B cell (primary cell): ENCODE measurements at regions not wholly inside any gene's neighbourhood (a gene's known extent, or its start where the extent isn't known, plus 50 kb on each side); places are given as distances from the start of the nearest gene placed in this dataset.
"Not testable (repeated sequence)": the region's sequence is repeated elsewhere in the genome, so short reads cannot be mapped to it uniquely, and the experiment has no call there.

Source experiments
- ATAC-seq: fragments of 200-7000 bp; cut with Tn5 transposase; one replicate; pipeline ENCODE4 v1.10.0; 2021; ENCODE audit warnings: low read depth, mild to moderate bottlenecking, moderate number of reproducible peaks, moderate library complexity
- CTCF ChIA-PET: fragments of 350-600 bp; sonication (Branson Sonifier 250); formaldehyde crosslinking; loops from one replicate; lab custom pipeline; 2021; ENCODE audit warnings: antibody characterized with exemption, inconsistent platforms; lab: Charles Lee
- POLR2A ChIA-PET: fragments of 350-600 bp; sonication (Branson Sonifier 250); formaldehyde crosslinking; loops from one replicate; lab custom pipeline; 2021; ENCODE audit warnings: antibody characterized with exemption; lab: Charles Lee
- DNase-seq: peaks from one replicate; pipeline ENCODE4 v3.0.0; 2013
- H2AFZ ChIP-seq: 2 replicates; pipeline ENCODE4 v1.6.1; 2012; ENCODE audit warnings: mild to moderate bottlenecking, low read depth, low read length; ENCODE audit not compliant: insufficient read depth, poor library complexity, severe bottlenecking
- H3K27ac ChIP-seq, 2 donors: 1 replicate in 1 of 2; 2 replicates in 1 of 2; pipeline ENCODE4 v1.5.1; 2012 to 2013; ENCODE audit warnings: low read length in 2 of 2, mild to moderate bottlenecking in 2 of 2, moderate library complexity in 1 of 2
- H3K27me3 ChIP-seq, 4 experiments: fragments of 200-600 bp in 1 of 4; sonication (generic) in 1 of 4; replicated peaks in 1 of 4; 1 replicate in 2 of 4; 2 replicates in 2 of 4; pipeline versions ENCODE4 v1.6.1 to v1.7.0; 2013 to 2016; ENCODE audit warnings: low read length in 3 of 4, mild to moderate bottlenecking in 2 of 4, mixed read lengths in 1 of 4, moderate library complexity in 1 of 4; ENCODE audit not compliant: insufficient read depth in 4 of 4, control insufficient read depth in 3 of 4; ENCODE audit errors: control extremely low read depth in 1 of 4
- H3K36me3 ChIP-seq, 2 experiments: replicated peaks in 1 of 2; 1 replicate in 1 of 2; 2 replicates in 1 of 2; pipeline versions ENCODE4 v1.6.1 to v1.7.1; 2013; ENCODE audit warnings: low read length in 1 of 2; ENCODE audit not compliant: insufficient read depth in 2 of 2, control insufficient read depth in 1 of 2; ENCODE audit errors: control extremely low read depth in 1 of 2, extremely low read depth in 1 of 2
- H3K4me1 ChIP-seq, 2 donors: fragments of 200-600 bp in 1 of 2; sonication (generic) in 1 of 2; 1 replicate in 1 of 2; 2 replicates in 1 of 2; pipeline versions ENCODE4 v1.5.1 to v1.6.1; 2013 to 2017; ENCODE audit warnings: low read length in 2 of 2; ENCODE audit not compliant: control insufficient read depth in 2 of 2, insufficient read depth in 2 of 2
- H3K4me2 ChIP-seq: replicated peaks from 2 replicates; pipeline ENCODE3; 2012; ENCODE audit warnings: mild to moderate bottlenecking, low read depth, low read length; ENCODE audit not compliant: poor library complexity, severe bottlenecking
- H3K4me3 ChIP-seq, 5 experiments: fragments of 200-600 bp in 1 of 5; sonication (generic) in 1 of 5; 1 replicate in 3 of 5; 2 replicates in 2 of 5; pipeline versions ENCODE4 v1.5.1 to v1.7.0; 2011 to 2016; ENCODE audit warnings: low read length in 4 of 5, mild to moderate bottlenecking in 4 of 5, low read depth in 2 of 5, control low read depth in 1 of 5, moderate library complexity in 1 of 5; ENCODE audit not compliant: insufficient read depth in 1 of 5; ENCODE audit errors: control extremely low read depth in 1 of 5, extremely low read depth in 1 of 5
- H3K79me2 ChIP-seq: fragments of 200-600 bp; sonication (generic); one replicate; pipeline ENCODE4 v1.6.0; 2016; ENCODE audit warnings: low read length; ENCODE audit not compliant: control insufficient read depth, insufficient read depth
- H3K9ac ChIP-seq: fragments of 200-600 bp; sonication (generic); 2 replicates; pipeline ENCODE4 v1.6.1; 2017; ENCODE audit warnings: mild to moderate bottlenecking, low read length, moderate library complexity
- H3K9me3 ChIP-seq, 3 donors: one replicate each; pipeline versions ENCODE4 v1.6.1 to v1.7.1; 2013; ENCODE audit warnings: low read length in 2 of 3; ENCODE audit not compliant: control insufficient read depth in 2 of 3, insufficient read depth in 1 of 3; ENCODE audit errors: control extremely low read depth in 1 of 3
- H4K20me1 ChIP-seq: 2 replicates; pipeline ENCODE4 v1.6.0; 2012; ENCODE audit warnings: mild to moderate bottlenecking, low read length; ENCODE audit not compliant: insufficient read depth, control insufficient read depth, poor library complexity, severe bottlenecking
- H3K27ac Mint-ChIP-seq: one replicate; pipeline ENCODE4 v1.8.0; 2021; ENCODE audit warnings: mixed read lengths
- H3K27me3 Mint-ChIP-seq: one replicate; pipeline ENCODE4 v1.8.0; 2021; ENCODE audit warnings: mixed read lengths
- H3K4me1 Mint-ChIP-seq: one replicate; pipeline ENCODE4 v1.8.0; 2021; ENCODE audit warnings: mixed read lengths
- H3K4me3 Mint-ChIP-seq: one replicate; pipeline ENCODE4 v1.8.0; 2021; ENCODE audit warnings: mixed read lengths
- H3K9me3 Mint-ChIP-seq: one replicate; pipeline ENCODE4 v1.8.0; 2022; ENCODE audit warnings: mixed read lengths; ENCODE audit not compliant: insufficient read depth
- EZH2 ChIP-seq: IDR thresholded peaks from 2 replicates; pipeline ENCODE4 v1.6.1; 2012; ENCODE audit warnings: borderline replicate concordance, low read depth, mild to moderate bottlenecking, moderate library complexity, low read length; ENCODE audit not compliant: insufficient read depth, poor library complexity, severe bottlenecking
- WGBS: methylation state at CpG from one replicate; pipeline ENCODE4 v1.1.5; 2013; ENCODE audit warnings: missing lambda C conversion rate; ENCODE audit not compliant: insufficient coverage; 5-methylcytosine and 5-hydroxymethylcytosine counted together
- intact Hi-C: fragments of 100-400 bp; cut with micrococcal nuclease; formaldehyde crosslinking; loops from one replicate; pipeline ENCODE4 v1.10.0; 2022
- TF ChIP-seq, protein P1 (sequence below): fragments of 200-600 bp; IDR thresholded peaks from one replicate; pipeline ENCODE4 v1.8.0; 2022; ENCODE audit warnings: antibody characterized with exemption, mild to moderate bottlenecking

DNA sequence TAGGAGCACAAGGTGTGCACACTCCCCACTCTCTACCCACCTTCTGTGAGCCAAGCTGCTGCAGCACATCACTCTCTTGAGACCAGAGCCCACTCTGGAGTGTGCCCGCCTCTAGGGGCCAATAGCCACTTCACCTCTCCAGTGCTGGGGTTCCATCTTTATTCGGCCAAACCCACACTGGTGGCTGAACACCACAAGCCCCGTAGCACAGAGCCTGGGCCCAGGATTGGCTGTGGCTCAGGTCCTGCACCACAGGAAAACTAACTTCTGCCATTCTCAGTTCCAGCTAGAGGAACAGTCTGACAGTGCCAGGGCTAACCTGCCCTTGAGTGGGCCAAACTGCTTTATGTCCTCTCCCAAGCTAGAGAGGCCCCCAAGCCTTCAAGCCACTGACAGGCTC lies 111.0 kb upstream of the TOX3 start:
- Histone ChIP-seq H3K4me1 (no peaks in the 10 kb centered on the region), H3K79me2 (no peaks in the 10 kb centered on the region), H3K4me2 (no peak overlapping the region), H3K27ac (no peak overlapping the region), H3K36me3 (no peaks in the 10 kb centered on the region), H3K27me3 (no peaks in the 10 kb centered on the region), H4K20me1 (no peaks in the 10 kb centered on the region), H3K9me3 (peaks cover 0 to 23% (median 7%) of the 10 kb centered on the region in 3 donors), H3K9ac (no peak overlapping the region), H3K4me3 (no peak overlapping the region), H2AFZ (no peak overlapping the region)
- Mint-ChIP-seq H3K4me1 (no peaks in the 10 kb centered on the region), H3K9me3 (peaks cover 15% of the 10 kb centered on the region), H3K4me3 (no peak overlapping the region), H3K27ac (no peak overlapping the region), H3K27me3 (peaks cover 3% of the 10 kb centered on the region)
- ChIA-PET POLR2A (no interaction called here), CTCF (no interaction called here)
- ATAC-seq (no peak), DNase-seq (no peak)
- 79% methylated on average over 3 of the region's 3 CpGs for WGBS
- intact Hi-C loops: no loop called here
- no peak for TF ChIP-seq EZH2
- TF ChIP-seq, protein P1, sequence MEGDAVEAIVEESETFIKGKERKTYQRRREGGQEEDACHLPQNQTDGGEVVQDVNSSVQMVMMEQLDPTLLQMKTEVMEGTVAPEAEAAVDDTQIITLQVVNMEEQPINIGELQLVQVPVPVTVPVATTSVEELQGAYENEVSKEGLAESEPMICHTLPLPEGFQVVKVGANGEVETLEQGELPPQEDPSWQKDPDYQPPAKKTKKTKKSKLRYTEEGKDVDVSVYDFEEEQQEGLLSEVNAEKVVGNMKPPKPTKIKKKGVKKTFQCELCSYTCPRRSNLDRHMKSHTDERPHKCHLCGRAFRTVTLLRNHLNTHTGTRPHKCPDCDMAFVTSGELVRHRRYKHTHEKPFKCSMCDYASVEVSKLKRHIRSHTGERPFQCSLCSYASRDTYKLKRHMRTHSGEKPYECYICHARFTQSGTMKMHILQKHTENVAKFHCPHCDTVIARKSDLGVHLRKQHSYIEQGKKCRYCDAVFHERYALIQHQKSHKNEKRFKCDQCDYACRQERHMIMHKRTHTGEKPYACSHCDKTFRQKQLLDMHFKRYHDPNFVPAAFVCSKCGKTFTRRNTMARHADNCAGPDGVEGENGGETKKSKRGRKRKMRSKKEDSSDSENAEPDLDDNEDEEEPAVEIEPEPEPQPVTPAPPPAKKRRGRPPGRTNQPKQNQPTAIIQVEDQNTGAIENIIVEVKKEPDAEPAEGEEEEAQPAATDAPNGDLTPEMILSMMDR: no peak

DNA sequence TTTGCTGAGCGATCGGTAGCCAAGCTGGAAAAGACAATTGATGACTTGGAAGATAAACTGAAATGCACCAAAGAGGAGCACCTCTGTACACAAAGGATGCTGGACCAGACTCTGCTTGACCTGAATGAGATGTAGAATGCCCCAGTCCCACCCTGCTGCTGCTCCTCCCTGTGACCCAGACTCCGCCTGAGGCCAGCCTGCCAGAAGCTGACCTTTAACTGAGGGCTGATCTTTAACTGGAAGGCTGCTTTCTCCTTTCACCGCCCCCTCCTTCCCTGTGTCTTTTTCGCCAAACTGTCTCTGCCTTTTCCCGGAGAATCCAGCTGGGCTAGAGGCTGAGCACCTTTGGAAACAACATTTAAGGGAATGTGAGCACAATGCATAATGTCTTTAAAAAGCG lies 109.0 kb upstream of the TOX3 start:
- H3K79me2 ChIP-seq, DNase-seq, H3K27me3 Mint-ChIP-seq, H2AFZ ChIP-seq, H3K9ac ChIP-seq, H3K4me2 ChIP-seq, H3K27ac ChIP-seq, H3K4me3 ChIP-seq, H3K27me3 ChIP-seq, intact Hi-C loops, H3K4me3 Mint-ChIP-seq, H3K4me1 Mint-ChIP-seq, H4K20me1 ChIP-seq, CTCF ChIA-PET, ATAC-seq, H3K27ac Mint-ChIP-seq, H3K36me3 ChIP-seq, POLR2A ChIA-PET, H3K4me1 ChIP-seq: not testable (repeated sequence)
- WGBS: 94% methylated on average over 2 of the region's 7 CpGs
- peaks cover 12% of the 10 kb centered on the region for H3K9me3 Mint-ChIP-seq
- H3K9me3 ChIP-seq: peaks cover 0 to 21% (median 7%) of the 10 kb centered on the region in 3 donors

DNA sequence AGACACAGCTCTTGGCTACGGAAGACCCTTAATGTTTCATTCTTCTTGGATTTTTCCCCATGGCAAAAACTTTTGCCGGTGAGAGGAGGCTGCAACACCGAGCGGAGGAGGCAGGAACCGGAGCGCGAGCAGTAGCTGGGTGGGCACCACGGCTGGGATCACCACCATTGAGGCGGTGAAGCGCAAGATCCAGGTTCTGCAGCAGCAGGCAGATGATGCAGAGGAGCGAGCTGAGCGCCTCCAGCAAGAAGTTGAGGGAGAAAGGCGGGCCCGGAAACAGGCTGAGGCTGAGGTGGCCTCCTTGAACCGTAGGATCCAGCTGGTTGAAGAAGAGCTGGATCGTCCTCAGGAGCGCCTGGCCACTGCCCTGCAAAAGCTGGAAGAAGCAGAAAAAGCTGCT lies 108.2 kb upstream of the TOX3 start:
- H4K20me1 ChIP-seq, H3K4me2 ChIP-seq, ATAC-seq, DNase-seq, H3K9ac ChIP-seq, H3K36me3 ChIP-seq, H3K27me3 ChIP-seq, H3K27me3 Mint-ChIP-seq, POLR2A ChIA-PET, H2AFZ ChIP-seq, H3K4me1 Mint-ChIP-seq, H3K4me3 Mint-ChIP-seq, H3K79me2 ChIP-seq, H3K9me3 Mint-ChIP-seq, H3K4me3 ChIP-seq, H3K4me1 ChIP-seq, H3K27ac Mint-ChIP-seq, CTCF ChIA-PET, H3K27ac ChIP-seq, intact Hi-C loops: not testable (repeated sequence)
- 94% methylated on average over 16 of the region's 17 CpGs for WGBS
- peaks cover 0 to 19% (median 3%) of the 10 kb centered on the region in 3 donors for H3K9me3 ChIP-seq
